Lower lobe of right lung (tissue), 2 donors: ENCODE measurements at regions not wholly inside any gene's neighbourhood (a gene's known extent, or its start where the extent isn't known, plus 50 kb on each side); places are given as distances from the start of the nearest gene placed in this dataset.

ENCODE experiments used
- ATAC-seq, 2 donors: fragments of 200-7000 bp; cut with Tn5 transposase; one replicate each; pipeline ENCODE4 v1.9.1; 2020 to 2022; ENCODE audit warnings: mild to moderate bottlenecking in 2 of 2, moderate library complexity in 2 of 2
- DNase-seq: peaks from one replicate; pipeline ENCODE4 v3.0.0-alpha.2; 2020
- H3K27ac ChIP-seq: fragments of 200-600 bp; one replicate; pipeline ENCODE4 v1.8.0; 2022
- H3K27me3 ChIP-seq: fragments of 200-600 bp; one replicate; pipeline ENCODE4 v1.8.0; 2022; ENCODE audit warnings: low read depth
- H3K36me3 ChIP-seq: fragments of 200-600 bp; one replicate; pipeline ENCODE4 v1.8.0; 2022; ENCODE audit warnings: mild to moderate bottlenecking
- H3K4me1 ChIP-seq: fragments of 200-600 bp; one replicate; pipeline ENCODE4 v1.8.0; 2022
- H3K4me3 ChIP-seq: fragments of 200-600 bp; one replicate; pipeline ENCODE4 v1.8.0; 2022; ENCODE audit warnings: mild to moderate bottlenecking
- H3K9me3 ChIP-seq: fragments of 200-600 bp; one replicate; pipeline ENCODE4 v1.8.0; 2022
- CTCF ChIP-seq: fragments of 200-600 bp; IDR thresholded peaks from one replicate; pipeline ENCODE4 v1.8.0; 2022; ENCODE audit warnings: antibody characterized with exemption, mild to moderate bottlenecking
- intact Hi-C: fragments of 100-400 bp; cut with DNase I; formaldehyde crosslinking; loops from one replicate; pipeline ENCODE4 v1.11.0; 2022
- donor health status: DM: no; HTN: yes; CAD: no; lungs with severe emphysema.

- Histone ChIP-seq H3K27me3 (peaks cover 4% of the 10 kb centered on the region), H3K36me3 (no peaks in the 10 kb centered on the region), H3K9me3 (peaks cover 9% of the 10 kb centered on the region), H3K4me1 (no peaks in the 10 kb centered on the region), H3K27ac (no peak overlapping the region), H3K4me3 (no peak overlapping the region)
- peak; percentile 20 for DNase-seq
- intact Hi-C loops: no loop called here
- ATAC-seq: no peak
- no peak for TF ChIP-seq CTCF
Measured at GRCh38 chr22:44373234-44373633, 60.5 kb upstream of the SHISAL1 start.

GRCh38 chr22:44372611-44373010, 59.9 kb upstream of the SHISAL1 start:
- no peaks in the 10 kb centered on the region for H3K36me3 ChIP-seq
- H3K4me3 ChIP-seq: no peak overlapping the region
- H3K27ac ChIP-seq: no peak overlapping the region
- H3K4me1 ChIP-seq: no peaks in the 10 kb centered on the region
- TF ChIP-seq CTCF: no peak
- no peak for DNase-seq
- H3K27me3 ChIP-seq: peaks cover 4% of the 10 kb centered on the region
- intact Hi-C loops: no loop called here
- ATAC-seq: no peak
- H3K9me3 ChIP-seq: peaks cover 9% of the 10 kb centered on the region

GRCh38 chr22:44371741-44372525, 59.2 kb upstream of the SHISAL1 start:
- no peak overlapping the region for H3K27ac ChIP-seq
- H3K4me1 ChIP-seq: no peaks in the 10 kb centered on the region
- H3K9me3 ChIP-seq: peaks cover 9% of the 10 kb centered on the region
- H3K27me3 ChIP-seq: peaks cover 4% of the 10 kb centered on the region
- DNase-seq: peak; percentile 14
- TF ChIP-seq CTCF: no peak
- intact Hi-C loops: no loop called here
- no peak for ATAC-seq
- no peaks in the 10 kb centered on the region for H3K36me3 ChIP-seq
- no peak overlapping the region for H3K4me3 ChIP-seq

GRCh38 chr22:44369916-44370801, 57.4 kb upstream of the SHISAL1 start:
- intact Hi-C loops: no loop called here
- peak; percentile 5 for DNase-seq
- peaks cover 4% of the 10 kb centered on the region for H3K9me3 ChIP-seq
- no peak overlapping the region for H3K27ac ChIP-seq
- no peak overlapping the region for H3K4me3 ChIP-seq
- peaks cover 4% of the 10 kb centered on the region for H3K27me3 ChIP-seq
- H3K36me3 ChIP-seq: no peaks in the 10 kb centered on the region
- TF ChIP-seq CTCF: no peak
- ATAC-seq: no peak
- no peaks in the 10 kb centered on the region for H3K4me1 ChIP-seq

- intact Hi-C loops: no loop called here
- Histone ChIP-seq H3K4me1 (peaks cover under 1% of the 10 kb centered on the region), H3K4me3 (no peak overlapping the region), H3K27me3 (peaks cover 4% of the 10 kb centered on the region), H3K9me3 (no peaks in the 10 kb centered on the region), H3K36me3 (no peaks in the 10 kb centered on the region), H3K27ac (no peak overlapping the region)
- peak; percentile 35 for DNase-seq
- no peak for TF ChIP-seq CTCF
- peak in 1 of 2 donors; percentile 5 for ATAC-seq
Measured at GRCh38 chr22:44369293-44369661, 56.5 kb upstream of the SHISAL1 start.
